Colonic mucosa (tissue), 4 donors: ENCODE measurements at regions not wholly inside any gene's neighbourhood (a gene's known extent, or its start where the extent isn't known, plus 50 kb on each side); places are given as distances from the start of the nearest gene placed in this dataset.

Source experiments
- DNase-seq: peaks from one replicate; pipeline ENCODE4 v3.0.0-alpha.2; 2020
- H3K27ac ChIP-seq: fragments of 200-600 bp; one replicate; pipeline ENCODE4 v1.8.0; 2021
- H3K27me3 ChIP-seq: fragments of 200-600 bp; one replicate; pipeline ENCODE4 v1.8.0; 2021
- H3K36me3 ChIP-seq: fragments of 200-600 bp; one replicate; pipeline ENCODE4 v1.8.0; 2021
- H3K4me1 ChIP-seq: fragments of 200-600 bp; one replicate; pipeline ENCODE4 v1.8.0; 2021; ENCODE audit warnings: mild to moderate bottlenecking
- H3K4me3 ChIP-seq: fragments of 200-600 bp; one replicate; pipeline ENCODE4 v1.8.0; 2021
- H3K9ac ChIP-seq, 2 donors: one replicate each; pipeline ENCODE4 v1.7.0; 2013; ENCODE audit warnings: control low read depth in 2 of 2, low read depth in 2 of 2, low read length in 2 of 2
- H3K9me3 ChIP-seq: fragments of 200-600 bp; one replicate; pipeline ENCODE4 v1.8.0; 2021
- CTCF ChIP-seq: fragments of 200-600 bp; IDR thresholded peaks from one replicate; pipeline ENCODE4 v1.8.0; 2022; ENCODE audit warnings: antibody characterized with exemption, mild to moderate bottlenecking
- intact Hi-C: fragments of 100-400 bp; cut with DNase I; formaldehyde crosslinking; loops from one replicate; pipeline ENCODE4 v1.14.1; 2022
- donor health status: healthy.
- donor health status: DM: no; HTN: no; CAD: no.
- donor health status: DM: no; HTN: no; CAD: no.

- no peak for TF ChIP-seq CTCF
- H3K9ac ChIP-seq = no peak overlapping the region
- no peak overlapping the region for H3K4me3 ChIP-seq
- no peaks in the 10 kb centered on the region for H3K36me3 ChIP-seq
- no peaks in the 10 kb centered on the region for H3K27me3 ChIP-seq
- H3K4me1 ChIP-seq = no peaks in the 10 kb centered on the region
- DNase-seq = no peak
- no peak overlapping the region for H3K27ac ChIP-seq
- no peaks in the 10 kb centered on the region for H3K9me3 ChIP-seq
- intact Hi-C loops = no loop called here
Measured at GRCh38 chr2:212854116-212854515, 297.3 kb downstream of the IKZF2 start.

GRCh38 chr2:212845941-212846340 is 305.5 kb downstream of the IKZF2 start:
- no peaks in the 10 kb centered on the region for H3K9me3 ChIP-seq
- intact Hi-C loops = no loop called here
- H3K36me3 ChIP-seq = no peaks in the 10 kb centered on the region
- H3K27me3 ChIP-seq = no peaks in the 10 kb centered on the region
- no peak overlapping the region for H3K27ac ChIP-seq
- no peak overlapping the region for H3K9ac ChIP-seq
- H3K4me3 ChIP-seq = no peak overlapping the region
- TF ChIP-seq CTCF = no peak
- H3K4me1 ChIP-seq = no peaks in the 10 kb centered on the region
- no peak for DNase-seq

- no peaks in the 10 kb centered on the region for H3K4me1 ChIP-seq
- H3K27ac ChIP-seq = no peak overlapping the region
- no peak overlapping the region for H3K9ac ChIP-seq
- no peaks in the 10 kb centered on the region for H3K27me3 ChIP-seq
- TF ChIP-seq CTCF = no peak
- H3K4me3 ChIP-seq = no peak overlapping the region
- intact Hi-C loops = no loop called here
- no peaks in the 10 kb centered on the region for H3K9me3 ChIP-seq
- no peak for DNase-seq
- no peaks in the 10 kb centered on the region for H3K36me3 ChIP-seq
Measured at GRCh38 chr2:212843409-212844199, 305.0 kb upstream of the ERBB4 start.

DNA sequence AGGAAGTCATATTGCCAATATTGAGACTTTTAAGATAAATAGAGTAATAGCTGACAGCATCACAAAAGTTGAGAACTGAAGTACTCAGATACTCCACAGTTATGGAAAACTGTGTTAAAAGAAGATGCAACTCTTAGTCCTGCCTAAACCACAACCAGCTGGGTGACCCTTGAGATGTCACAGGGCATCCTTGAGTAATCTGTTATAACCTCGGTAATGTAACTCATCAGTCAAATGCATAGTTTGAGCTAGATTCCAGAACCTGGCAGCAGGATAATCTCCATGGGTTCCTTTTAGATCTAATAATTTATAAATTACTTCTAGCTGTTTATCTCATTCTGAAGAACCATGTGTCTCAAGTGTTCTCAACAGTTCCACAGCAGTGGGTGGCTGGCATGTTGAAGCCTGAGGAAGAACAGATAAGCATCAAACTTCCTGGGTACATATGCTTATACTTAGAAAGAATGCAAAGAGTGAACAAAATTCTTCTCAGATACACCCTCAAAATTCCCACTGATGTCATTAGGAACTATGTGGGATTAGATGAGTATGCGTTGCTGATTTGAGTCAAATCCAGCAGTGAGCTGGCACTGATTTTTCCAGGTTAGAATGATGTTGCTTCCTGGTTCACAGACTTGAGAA is 304.1 kb upstream of the ERBB4 start:
- intact Hi-C loops = no loop called here
- Histone ChIP-seq H3K9me3 (no peaks in the 10 kb centered on the region), H3K4me3 (no peak overlapping the region), H3K36me3 (no peaks in the 10 kb centered on the region), H3K4me1 (no peaks in the 10 kb centered on the region), H3K9ac (no peak overlapping the region), H3K27ac (no peak overlapping the region), H3K27me3 (no peaks in the 10 kb centered on the region)
- DNase-seq = no peak
- no peak for TF ChIP-seq CTCF

- Histone ChIP-seq H3K9me3 (no peaks in the 10 kb centered on the region), H3K4me1 (no peaks in the 10 kb centered on the region), H3K36me3 (no peaks in the 10 kb centered on the region), H3K9ac (no peak overlapping the region), H3K4me3 (no peak overlapping the region), H3K27me3 (no peaks in the 10 kb centered on the region), H3K27ac (no peak overlapping the region)
- TF ChIP-seq CTCF = no peak
- DNase-seq = no peak
- intact Hi-C loops = no loop called here
Measured at GRCh38 chr2:212841460-212841859, 302.9 kb upstream of the ERBB4 start.
